Stimulated activated CD8-positive, alpha-beta memory T cell treated with anti-CD3 and anti-CD28 coated beads, Interleukin-12 subunit alpha, Interleukin-12 subunit beta, amount 100 ng/mL, for 1 hour (primary cell): ENCODE measurements at regions not wholly inside any gene's neighbourhood (a gene's known extent, or its start where the extent isn't known, plus 50 kb on each side); places are given as distances from the start of the nearest gene placed in this dataset.
"Not testable (repeated sequence)": the region's sequence is repeated elsewhere in the genome, so short reads cannot be mapped to it uniquely, and the experiment has no call there.

Experiments
- DNase-seq: peaks from one replicate; pipeline ENCODE4 v3.0.0-alpha.2; 2020; ENCODE audit warnings: low read depth

GRCh38 chr1:30185313-30185712 lies 538.1 kb downstream of the MATN1 start:
- DNase-seq: no peak

- DNase-seq: no peak
These were observed 538.8 kb downstream of the MATN1 start for GRCh38 chr1:30184393-30185141.

DNA sequence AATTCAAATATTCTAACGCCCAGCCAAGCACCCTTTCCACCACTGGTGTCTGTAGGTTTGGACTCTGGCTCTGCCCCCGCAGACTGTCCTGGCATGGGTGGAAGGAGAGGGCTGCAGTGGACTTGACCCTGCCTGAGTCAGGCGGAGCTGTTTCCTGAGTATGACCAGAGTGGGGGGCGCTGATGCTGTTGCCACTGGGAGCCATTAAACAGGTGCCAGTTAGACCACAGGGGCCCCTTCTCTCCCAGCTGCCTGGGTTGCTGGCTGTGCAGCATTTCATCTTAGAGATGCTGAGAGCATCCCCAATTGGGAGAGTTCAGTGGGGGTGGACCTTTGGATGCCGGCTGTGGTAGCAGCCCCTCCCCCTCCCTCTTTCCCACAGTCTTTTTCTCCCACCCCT lies 539.5 kb downstream of the MATN1 start:
- DNase-seq: no peak

DNA sequence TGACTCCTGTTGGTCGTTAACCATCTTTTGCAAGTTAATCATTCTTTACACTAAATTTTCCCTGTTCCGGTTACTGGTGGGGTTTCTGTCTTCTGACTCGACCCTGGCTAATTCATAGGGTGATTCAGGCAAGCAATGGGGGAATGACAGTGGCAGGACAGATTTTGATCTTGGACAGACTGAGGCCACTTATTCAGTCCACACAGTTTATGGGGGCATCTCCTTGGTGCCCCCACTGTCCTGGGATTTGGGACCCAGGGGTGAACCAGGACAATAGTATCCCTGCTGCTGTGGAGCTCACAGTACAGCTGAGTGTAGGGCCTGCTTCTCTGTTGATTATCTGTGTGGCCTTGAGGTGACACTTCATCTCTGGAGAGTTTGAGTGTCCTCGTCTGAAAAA lies 540.4 kb downstream of the MATN1 start:
- no peak for DNase-seq

DNA sequence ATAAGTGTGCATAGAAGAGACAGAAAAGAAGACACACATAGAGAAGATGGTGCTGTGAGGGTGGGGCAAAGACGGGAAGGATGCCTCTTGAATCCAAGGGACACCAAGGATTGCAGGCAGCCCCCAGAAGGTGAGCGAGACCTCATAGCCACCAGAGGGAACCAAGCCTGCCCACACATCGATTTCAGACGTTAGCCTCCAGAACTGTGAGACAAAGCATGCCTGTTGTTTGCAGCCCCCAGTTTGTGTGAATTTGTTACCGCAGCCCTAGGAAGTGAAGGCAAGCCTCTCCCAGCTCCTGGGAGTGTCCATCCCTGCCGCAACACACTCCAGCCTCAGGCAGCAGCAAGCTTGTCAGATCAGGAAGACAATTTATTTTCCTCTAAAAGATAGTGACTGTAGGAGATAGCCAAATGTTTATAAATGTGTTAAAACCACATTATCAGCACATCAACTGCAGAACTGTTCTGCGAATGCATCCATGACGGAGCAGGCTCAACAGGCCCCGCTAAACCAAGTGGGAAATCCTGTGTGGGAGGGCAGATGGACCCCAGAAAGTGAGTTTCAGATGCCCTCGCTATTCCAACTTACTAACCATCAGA lies 543.3 kb downstream of the MATN1 start:
- DNase-seq: no peak

DNA sequence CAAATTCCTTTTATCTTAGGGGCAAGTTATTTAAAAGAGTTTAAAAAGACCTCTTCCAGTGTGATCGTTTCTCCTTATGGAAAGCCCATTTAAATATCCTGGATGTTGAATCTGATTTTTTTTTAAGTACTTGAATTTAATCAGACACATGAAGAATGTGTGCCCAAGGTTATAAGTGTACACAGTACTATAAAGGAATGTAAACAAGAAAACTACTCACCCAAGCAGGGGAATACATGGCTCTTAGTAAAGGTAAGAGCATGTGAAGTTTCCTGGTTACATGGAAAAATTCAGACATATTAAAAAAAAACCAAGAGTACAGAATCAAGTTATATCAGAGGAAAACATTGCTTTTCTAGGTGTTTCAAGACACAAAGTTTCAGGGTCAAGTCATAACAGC lies 546.9 kb downstream of the MATN1 start:
- no peak for DNase-seq

- DNase-seq: no peak
These were observed 548.9 kb downstream of the MATN1 start for GRCh38 chr1:30174499-30174898.

DNA sequence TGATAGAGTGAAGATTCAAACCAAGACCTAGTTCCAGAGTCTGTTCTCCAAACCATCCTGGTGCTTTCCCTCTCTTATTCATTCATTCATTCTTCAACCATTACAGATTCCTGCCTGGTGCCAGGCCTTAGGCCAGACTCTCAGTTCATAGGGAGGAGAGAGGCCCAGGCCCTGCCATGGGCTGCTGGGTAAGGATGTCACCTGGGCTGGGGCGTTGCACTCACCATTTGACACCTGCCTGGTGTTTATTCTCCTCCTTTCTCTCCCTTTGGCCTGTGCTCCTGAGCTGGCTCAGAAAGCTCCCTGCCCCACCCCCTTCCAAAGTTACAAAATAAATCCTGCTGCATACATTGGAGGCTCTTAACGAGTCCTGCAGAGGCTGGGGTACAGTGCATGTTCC lies 549.8 kb downstream of the MATN1 start:
- DNase-seq: no peak

DNA sequence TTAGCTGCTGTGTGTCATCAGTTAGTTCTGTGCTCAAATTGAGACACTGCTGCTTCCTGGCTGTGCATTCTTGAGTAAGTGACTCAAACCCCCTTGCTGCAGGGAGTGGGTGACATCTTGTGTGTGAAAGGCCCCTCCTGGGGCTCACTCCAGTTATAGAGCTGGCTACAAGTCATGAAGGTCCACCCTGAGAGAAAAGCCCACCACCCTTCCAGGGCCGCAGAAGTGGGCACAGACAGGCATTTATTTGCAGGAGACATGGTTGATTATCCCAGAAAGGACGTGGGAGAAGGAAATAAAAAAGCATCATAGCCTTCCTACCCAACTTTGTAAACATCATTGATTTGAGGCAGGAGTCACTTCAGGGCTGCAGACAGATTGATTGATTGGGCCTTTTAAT lies 550.6 kb downstream of the MATN1 start:
- no peak for DNase-seq

DNA sequence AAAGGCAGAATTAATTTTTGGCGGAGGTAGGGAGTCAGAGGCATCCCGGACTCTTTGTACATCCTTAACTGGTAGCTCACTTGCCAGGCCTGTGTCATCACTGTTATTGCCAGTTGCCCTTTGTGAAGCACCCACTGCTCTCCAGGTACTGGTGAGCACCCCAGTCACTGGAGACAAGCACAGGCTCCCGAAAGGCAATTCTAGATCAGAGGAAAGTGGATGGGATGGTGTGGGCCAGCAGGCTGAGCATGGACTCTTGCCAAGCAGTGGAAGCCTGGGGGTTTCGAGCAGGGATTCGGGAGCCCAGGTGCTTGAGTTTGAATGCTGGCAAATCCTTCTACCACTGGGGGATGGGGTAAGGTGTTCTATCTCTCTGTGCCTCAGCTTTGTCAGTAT lies 551.1 kb downstream of the MATN1 start:
- DNase-seq: no peak

DNA sequence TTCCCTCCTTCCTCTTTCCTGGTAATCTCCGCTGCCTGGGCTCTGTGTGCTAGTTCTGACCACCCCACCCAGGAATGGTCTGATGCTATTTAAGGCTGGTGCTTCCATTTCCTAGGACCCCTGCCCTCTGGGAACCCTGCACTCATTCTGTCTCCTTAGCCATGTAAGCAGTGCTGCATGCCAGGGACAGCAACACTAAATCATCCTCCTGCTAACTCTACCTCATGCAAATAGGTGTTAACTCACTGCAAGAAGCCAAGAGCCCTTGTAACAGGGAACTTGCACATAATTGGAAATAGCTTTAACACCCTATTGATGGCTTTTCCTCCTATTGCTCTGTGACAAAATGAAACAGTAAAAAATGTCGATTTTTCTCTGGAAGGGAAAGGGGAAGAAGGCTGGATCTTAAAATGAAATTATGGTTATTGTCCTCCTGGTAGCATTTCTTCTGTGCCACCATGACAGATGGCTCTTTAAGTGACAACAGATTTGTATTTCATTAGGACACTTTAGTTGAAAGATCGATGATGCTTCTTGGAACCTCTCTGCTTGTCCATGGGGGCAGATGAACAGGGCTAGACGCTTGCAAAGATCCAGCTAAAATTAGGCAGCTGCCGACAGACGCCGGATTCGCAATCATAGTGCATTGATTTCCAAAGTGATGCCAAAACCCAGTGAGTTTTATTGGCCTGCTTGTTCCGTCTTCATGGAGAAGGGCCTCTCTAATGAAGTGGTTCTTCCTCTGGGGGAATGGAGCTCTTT lies 551.7 kb downstream of the MATN1 start:
- DNase-seq: no peak

- no peak for DNase-seq
These were observed 554.1 kb downstream of the MATN1 start for GRCh38 chr1:30169269-30169668.

DNA sequence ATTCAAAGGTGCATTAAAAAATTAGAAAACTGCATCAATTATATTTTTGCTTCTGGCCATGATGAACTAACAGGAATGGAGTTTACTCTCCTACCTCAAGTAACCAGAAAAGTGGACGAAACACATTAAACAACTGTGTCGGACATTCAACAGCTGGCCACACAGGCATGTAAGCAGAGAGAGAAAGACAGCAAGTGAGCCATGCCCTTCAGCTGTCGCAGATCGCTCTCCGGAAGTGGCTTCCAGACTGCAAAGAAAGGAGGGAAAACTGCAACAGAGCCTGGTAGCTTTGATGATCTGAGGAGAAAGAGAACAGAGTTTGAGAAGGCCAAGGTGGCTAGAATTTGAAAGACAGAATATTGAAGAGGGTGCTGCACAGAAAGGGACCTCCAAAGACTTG lies 557.2 kb downstream of the MATN1 start:
- no peak for DNase-seq

DNA sequence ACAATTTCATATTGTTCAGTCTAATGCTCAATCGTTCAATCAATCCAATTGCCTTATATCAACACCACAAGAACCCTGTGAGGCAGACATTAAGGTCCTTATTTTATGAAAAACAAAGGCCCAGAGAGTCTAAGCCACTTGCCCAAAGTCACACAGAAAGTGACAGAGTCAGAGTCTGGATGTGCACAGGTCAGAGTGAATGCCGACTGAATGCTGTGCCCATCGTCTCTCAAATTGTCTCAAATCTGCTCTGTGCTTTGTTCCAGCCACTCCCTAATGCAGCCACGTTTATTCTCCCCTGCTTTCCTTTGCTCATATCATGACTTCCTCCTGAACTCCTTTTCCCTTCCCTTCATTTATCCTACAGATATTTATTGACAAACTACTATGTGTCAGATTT lies 558.3 kb downstream of the MATN1 start:
- no peak for DNase-seq

GRCh38 chr1:30164693-30165092 lies 558.7 kb downstream of the MATN1 start:
- DNase-seq: no peak

- DNase-seq: no peak
These were observed 560.8 kb downstream of the MATN1 start for GRCh38 chr1:30162565-30162964.

- no peak for DNase-seq
These were observed 561.4 kb downstream of the MATN1 start for GRCh38 chr1:30161953-30162352.

DNA sequence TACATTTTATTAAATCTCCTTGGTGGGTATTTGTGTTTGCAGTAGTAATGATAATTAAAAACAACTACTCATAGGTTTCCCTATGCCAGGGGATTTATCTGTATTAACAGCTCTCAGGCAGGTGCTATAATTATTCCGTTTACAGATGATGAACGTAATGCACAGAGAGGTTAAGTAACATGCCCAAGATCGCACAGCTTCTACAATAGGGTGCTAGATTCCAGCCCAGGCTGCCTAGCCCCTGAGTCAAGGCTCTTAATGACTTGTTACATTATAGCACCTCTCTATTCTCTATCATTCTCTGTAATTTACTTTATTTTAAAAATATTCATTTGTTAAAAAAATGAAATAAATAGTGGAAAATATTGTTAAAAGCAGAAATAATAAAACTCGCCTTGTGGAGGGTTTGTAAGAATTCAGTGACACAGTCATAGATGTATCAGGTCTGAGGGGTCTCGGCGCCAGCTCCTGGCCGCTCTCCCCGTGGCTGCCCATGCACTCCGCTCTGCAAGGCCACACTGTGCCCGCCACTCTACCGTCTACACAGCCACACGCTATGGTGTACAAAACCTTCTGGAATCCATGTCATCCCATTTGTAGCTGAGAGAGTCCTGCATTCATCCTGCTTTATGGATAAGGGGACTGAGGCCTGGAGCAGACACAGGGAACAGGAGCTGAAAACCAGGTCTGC lies 562.2 kb downstream of the MATN1 start:
- DNase-seq: no peak

DNA sequence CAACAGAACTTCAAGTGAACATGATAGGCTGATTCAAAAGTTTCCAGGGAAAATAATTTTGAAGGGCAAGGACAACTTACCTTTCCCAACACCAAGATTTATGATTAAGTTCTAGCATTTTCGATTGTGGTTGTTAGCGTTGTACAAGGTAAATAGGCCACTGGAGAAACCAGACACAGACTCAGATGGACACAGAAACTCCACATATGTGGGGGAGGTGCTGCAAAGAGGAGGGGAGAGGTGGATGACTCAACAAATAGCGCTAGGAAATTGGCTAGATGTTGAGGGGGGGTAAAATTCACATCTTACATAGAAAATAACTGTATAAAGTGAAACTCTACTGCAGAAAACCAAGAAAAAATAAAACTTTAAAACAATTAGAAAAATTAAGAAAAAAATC lies 564.4 kb downstream of the MATN1 start:
- no peak for DNase-seq

DNA sequence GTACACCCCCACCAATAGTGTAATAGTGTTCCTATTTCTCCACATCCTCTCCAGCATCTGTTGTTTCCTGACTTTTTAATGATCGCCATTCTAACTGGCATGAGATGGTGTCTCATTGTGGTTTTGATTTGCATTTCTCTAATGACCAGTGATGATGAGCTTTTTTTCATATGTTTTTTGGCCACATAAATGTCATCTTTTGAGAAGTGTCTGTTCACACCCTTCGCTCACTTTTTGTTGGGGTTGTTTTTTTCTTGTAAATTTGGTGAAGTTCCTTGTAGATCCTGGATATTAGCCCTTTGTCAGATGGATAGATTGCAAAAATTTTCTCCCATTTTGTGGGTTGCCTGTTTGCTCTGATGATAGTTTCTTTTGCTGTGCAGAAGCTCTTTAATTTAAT lies 567.7 kb downstream of the MATN1 start:
- not testable (repeated sequence) for DNase-seq

DNA sequence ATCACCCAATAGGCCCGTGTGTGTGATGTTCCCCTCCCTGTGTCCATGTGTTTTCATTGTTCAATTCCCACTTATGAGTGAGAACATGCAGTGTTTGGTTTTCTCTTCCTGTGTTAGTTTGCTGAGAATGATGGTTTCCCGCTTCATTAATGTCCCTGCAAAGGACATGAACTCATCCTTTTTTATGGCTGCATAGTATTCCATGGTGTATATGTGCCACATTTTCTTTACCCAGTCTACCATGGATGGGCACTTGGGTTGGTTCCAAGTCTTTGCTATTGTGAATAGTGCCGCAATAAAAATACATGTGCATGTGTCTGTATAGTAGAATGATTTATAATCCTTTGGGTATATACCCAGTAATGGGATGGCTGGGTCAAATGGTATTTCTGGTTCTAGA lies 568.1 kb downstream of the MATN1 start:
- not testable (repeated sequence) for DNase-seq

DNA sequence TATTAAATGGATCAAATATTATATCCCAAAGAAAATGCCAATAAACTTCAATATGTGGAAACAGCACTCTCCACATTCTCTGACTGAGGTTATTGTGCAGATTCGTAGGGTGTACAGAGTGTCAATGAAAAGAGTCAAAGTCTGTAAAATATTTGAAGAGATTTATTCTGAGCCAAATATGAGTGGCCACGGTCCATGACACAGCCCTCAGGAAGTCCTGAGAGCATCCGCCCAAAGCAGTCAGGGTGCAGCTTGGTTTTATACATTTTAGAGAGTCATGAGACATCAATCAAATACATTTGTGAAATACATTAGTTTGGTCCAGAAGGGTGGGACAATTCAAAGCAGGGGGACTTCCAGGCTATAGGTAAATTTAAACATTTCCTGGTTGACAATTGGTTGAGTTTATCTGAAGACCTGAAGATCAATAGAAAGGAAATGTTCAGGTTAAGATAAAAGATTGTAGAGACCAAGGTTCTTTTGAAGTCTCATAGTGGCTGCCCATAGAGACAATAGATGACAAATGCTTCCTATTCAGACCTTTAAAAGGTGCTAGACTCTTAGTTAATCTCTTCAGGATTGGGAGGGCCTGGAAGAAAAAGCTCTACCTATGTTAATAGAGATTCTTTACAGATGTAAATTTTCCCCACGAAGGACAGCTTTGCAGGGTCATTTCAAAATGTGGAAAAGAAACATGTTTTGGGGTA lies 569.5 kb downstream of the MATN1 start:
- no peak for DNase-seq
